ENCODE measurements at regions not wholly inside any gene's neighbourhood (a gene's known extent, or its start where the extent isn't known, plus 50 kb on each side); places are given as distances from the start of the nearest gene placed in this dataset.

DNA sequence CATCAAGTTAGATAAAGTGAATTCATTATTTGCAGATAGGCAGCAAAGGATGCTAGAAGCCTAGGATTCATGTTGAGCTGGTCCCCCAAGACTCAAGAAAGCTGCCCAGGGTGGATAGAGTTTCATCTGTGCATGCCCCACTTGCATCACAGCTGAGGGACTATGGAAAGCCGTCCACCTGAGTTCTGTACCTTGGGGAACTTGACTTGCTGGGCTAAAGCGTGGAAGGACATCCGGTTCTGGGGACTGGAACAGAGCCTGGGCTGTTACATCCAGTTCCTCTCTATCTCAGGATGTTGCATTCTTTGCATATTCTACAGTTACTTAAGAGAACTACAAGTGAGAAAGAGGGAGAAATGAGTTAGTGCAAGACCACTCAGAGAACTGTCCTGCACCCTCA, 458.4 kb downstream of the SHISA9 start:
- no peak overlapping the region for H3K4me3 ChIP-seq
- H3K27ac ChIP-seq, result no peak overlapping the region
- H3K36me3 ChIP-seq, result no peaks in the 10 kb centered on the region
- H3K9me3 ChIP-seq, result peaks cover 0 to 5% (median 3%) of the 10 kb centered on the region in 4 donors
- no peak for TF ChIP-seq POLR2A (IDR thresholded peaks at IDR 0.05)
- TF ChIP-seq, protein P1, sequence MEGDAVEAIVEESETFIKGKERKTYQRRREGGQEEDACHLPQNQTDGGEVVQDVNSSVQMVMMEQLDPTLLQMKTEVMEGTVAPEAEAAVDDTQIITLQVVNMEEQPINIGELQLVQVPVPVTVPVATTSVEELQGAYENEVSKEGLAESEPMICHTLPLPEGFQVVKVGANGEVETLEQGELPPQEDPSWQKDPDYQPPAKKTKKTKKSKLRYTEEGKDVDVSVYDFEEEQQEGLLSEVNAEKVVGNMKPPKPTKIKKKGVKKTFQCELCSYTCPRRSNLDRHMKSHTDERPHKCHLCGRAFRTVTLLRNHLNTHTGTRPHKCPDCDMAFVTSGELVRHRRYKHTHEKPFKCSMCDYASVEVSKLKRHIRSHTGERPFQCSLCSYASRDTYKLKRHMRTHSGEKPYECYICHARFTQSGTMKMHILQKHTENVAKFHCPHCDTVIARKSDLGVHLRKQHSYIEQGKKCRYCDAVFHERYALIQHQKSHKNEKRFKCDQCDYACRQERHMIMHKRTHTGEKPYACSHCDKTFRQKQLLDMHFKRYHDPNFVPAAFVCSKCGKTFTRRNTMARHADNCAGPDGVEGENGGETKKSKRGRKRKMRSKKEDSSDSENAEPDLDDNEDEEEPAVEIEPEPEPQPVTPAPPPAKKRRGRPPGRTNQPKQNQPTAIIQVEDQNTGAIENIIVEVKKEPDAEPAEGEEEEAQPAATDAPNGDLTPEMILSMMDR (IDR thresholded peaks at IDR 0.05), result no peak
- no peak for TF ChIP-seq EP300 (IDR thresholded peaks at IDR 0.05)
- TF ChIP-seq POLR2AphosphoS5 (IDR thresholded peaks at IDR 0.05), result no peak
- intact Hi-C loops (cut with DNase I), result no loop called here
- 85 to 89% methylated on average over 3 of the region's 3 CpGs for WGBS, 2 donors
- no peaks in the 10 kb centered on the region for H3K27me3 ChIP-seq
- DNase-seq, result no peak
- H3K4me1 ChIP-seq, result no peaks in the 10 kb centered on the region

DNA sequence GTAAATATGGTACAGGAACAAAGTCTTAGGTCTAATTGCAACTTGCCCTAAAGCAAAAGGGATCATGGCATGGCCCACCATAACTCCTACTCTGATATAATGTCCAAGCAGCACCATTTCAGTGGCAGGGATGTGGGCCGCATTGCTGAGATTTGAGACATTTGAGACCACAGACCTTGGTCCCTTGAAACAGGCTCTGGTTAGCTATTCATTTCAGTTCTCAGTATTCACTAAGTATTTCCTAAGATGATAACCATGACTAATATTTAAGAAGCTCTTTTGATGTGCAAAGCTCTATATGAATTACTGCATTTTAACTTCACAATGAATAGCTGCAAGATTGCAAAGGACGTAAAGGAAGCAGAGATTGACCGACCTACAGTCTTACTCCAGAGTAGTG, 471.0 kb downstream of the SHISA9 start:
- Histone ChIP-seq H3K27ac (no peak overlapping the region), H3K9me3 (no peaks in the 10 kb centered on the region), H3K36me3 (no peaks in the 10 kb centered on the region), H3K27me3 (no peaks in the 10 kb centered on the region), H3K4me1 (no peaks in the 10 kb centered on the region), H3K4me3 (no peak overlapping the region)
- intact Hi-C loops (cut with DNase I), result no loop called here
- no peak for DNase-seq
- no peak for TF ChIP-seq EP300 (IDR thresholded peaks at IDR 0.05)
- TF ChIP-seq, protein P1 (IDR thresholded peaks at IDR 0.05), result no peak
- no peak for TF ChIP-seq POLR2AphosphoS5 (IDR thresholded peaks at IDR 0.05)
- no peak for TF ChIP-seq POLR2A (IDR thresholded peaks at IDR 0.05)
- WGBS, 2 donors, result 93 to 94% methylated on average over 3 of the region's 3 CpGs

DNA sequence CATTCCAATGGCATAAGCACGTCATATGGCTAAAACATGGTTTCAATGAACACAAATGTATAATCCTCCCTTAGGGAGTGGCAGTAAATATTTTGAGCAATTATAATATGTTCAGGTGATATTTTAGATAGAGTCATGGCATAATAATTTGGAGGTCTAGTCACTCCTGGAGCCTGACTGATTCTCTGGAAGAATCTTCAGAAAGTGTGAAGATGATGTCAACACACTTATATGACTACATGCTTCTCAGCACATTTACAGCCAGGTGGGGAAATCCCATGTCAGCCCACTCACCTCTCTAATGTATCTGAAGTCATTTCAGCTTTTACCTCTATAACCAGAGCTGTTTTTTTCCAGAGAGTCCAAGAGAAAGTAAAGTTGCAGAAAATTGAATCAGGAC, 474.8 kb downstream of the SHISA9 start:
- Histone ChIP-seq H3K9me3 (no peaks in the 10 kb centered on the region), H3K4me1 (no peaks in the 10 kb centered on the region), H3K36me3 (no peaks in the 10 kb centered on the region), H3K27ac (no peak overlapping the region), H3K4me3 (no peak overlapping the region), H3K27me3 (no peaks in the 10 kb centered on the region)
- DNase-seq, result no peak
- TF ChIP-seq, protein P1 (IDR thresholded peaks at IDR 0.05), result no peak
- TF ChIP-seq POLR2A (IDR thresholded peaks at IDR 0.05), result no peak
- TF ChIP-seq POLR2AphosphoS5 (IDR thresholded peaks at IDR 0.05), result no peak
- no peak for TF ChIP-seq EP300 (IDR thresholded peaks at IDR 0.05)
- 74 to 79% methylated on average over 1 of the region's 1 CpG for WGBS, 2 donors
- intact Hi-C loops (cut with DNase I), result no loop called here

DNA sequence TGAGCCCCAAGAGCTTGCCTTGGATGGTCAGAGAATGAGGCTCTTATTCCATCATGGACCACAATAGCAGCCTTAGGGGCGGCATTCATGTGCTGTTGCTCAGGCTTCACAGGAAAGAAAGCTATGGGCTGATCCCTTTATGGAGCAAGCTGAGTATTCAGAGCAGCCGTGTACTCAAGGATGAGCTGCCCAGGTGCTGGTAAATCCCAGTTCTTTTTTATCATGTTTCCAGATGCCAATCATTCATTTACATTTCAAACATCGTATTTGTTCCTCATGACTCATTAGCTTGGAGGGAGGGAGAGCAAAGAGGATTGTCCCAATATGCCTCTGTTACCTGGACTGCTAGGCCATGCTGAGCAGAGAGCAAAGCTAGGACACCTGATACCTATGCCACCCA, 475.7 kb downstream of the SHISA9 start:
- Histone ChIP-seq H3K27ac (no peak overlapping the region), H3K9me3 (no peaks in the 10 kb centered on the region), H3K4me3 (no peak overlapping the region), H3K27me3 (no peaks in the 10 kb centered on the region), H3K4me1 (no peaks in the 10 kb centered on the region), H3K36me3 (no peaks in the 10 kb centered on the region)
- TF ChIP-seq POLR2AphosphoS5 (IDR thresholded peaks at IDR 0.05) (no peak), POLR2A (IDR thresholded peaks at IDR 0.05) (no peak), EP300 (IDR thresholded peaks at IDR 0.05) (no peak)
- TF ChIP-seq, protein P1 (IDR thresholded peaks at IDR 0.05), result no peak
- intact Hi-C loops (cut with DNase I), result no loop called here
- no peak for DNase-seq
- WGBS, 2 donors, result 76 to 86% methylated on average over 3 of the region's 3 CpGs

DNA sequence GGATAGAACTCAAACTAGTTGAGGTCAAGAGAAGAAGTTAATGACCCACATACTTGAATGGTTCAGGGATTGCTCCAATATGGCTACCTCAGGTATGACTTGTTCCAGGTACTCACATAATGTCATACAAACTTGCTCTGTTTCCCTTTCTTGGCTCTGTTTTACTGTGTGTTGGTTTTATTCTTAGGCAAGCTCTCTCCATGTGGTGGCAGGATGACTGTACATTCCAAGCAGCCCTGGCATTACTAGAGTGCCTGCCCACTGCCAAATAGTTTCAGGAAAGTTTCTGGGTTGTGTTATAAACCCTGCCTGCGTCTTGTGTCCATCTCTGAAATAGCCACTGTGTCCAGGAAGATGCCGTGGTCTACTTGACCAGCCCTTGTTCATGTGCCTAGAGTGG, 476.8 kb downstream of the SHISA9 start:
- H3K4me3 ChIP-seq, result no peak overlapping the region
- H3K4me1 ChIP-seq, result no peaks in the 10 kb centered on the region
- intact Hi-C loops (cut with DNase I), result no loop called here
- H3K9me3 ChIP-seq, result no peaks in the 10 kb centered on the region
- H3K27me3 ChIP-seq, result no peaks in the 10 kb centered on the region
- WGBS, 2 donors, result 56 to 66% methylated on average over 2 of the region's 2 CpGs
- H3K27ac ChIP-seq, result no peak overlapping the region
- no peak for TF ChIP-seq POLR2A (IDR thresholded peaks at IDR 0.05)
- TF ChIP-seq, protein P1 (IDR thresholded peaks at IDR 0.05), result no peak
- no peak for TF ChIP-seq POLR2AphosphoS5 (IDR thresholded peaks at IDR 0.05)
- TF ChIP-seq EP300 (IDR thresholded peaks at IDR 0.05), result no peak
- DNase-seq, result no peak
- H3K36me3 ChIP-seq, result no peaks in the 10 kb centered on the region

Data from sigmoid colon (tissue), 6 donors.